H9 (cell line): ENCODE measurements at regions not wholly inside any gene's neighbourhood (a gene's known extent, or its start where the extent isn't known, plus 50 kb on each side); places are given as distances from the start of the nearest gene placed in this dataset.

Source experiments
- DNase-seq: peaks from one replicate; pipeline ENCODE4 v3.0.0-alpha.2; 2017
- H2AFZ ChIP-seq: one replicate; pipeline ENCODE4 v1.6.1; 2013; ENCODE audit warnings: mild to moderate bottlenecking, low read length, control low read depth, moderate library complexity
- H2AK5ac ChIP-seq: 2 replicates; pipeline ENCODE4 v1.6.1; 2013; ENCODE audit warnings: low read length, control low read depth, mixed read lengths; ENCODE audit not compliant: insufficient read length
- H2BK120ac ChIP-seq: one replicate; pipeline ENCODE4 v1.6.1; 2013; ENCODE audit warnings: low read depth, mild to moderate bottlenecking, low read length, control low read depth, inconsistent platforms; ENCODE audit not compliant: poor library complexity, severe bottlenecking
- H2BK12ac ChIP-seq: 2 replicates; pipeline ENCODE4 v1.6.1; 2013; ENCODE audit warnings: low read length, control low read depth, mixed read lengths, low read depth; ENCODE audit not compliant: insufficient read length
- H2BK15ac ChIP-seq: 2 replicates; pipeline ENCODE4 v1.6.1; 2013; ENCODE audit warnings: low read depth, low read length, control low read depth
- H2BK20ac ChIP-seq: one replicate; pipeline ENCODE4 v1.6.1; 2013; ENCODE audit warnings: low read depth, mild to moderate bottlenecking, low read length, control low read depth, inconsistent platforms; ENCODE audit not compliant: poor library complexity, severe bottlenecking
- H2BK5ac ChIP-seq: 2 replicates; pipeline ENCODE4 v1.6.1; 2013; ENCODE audit warnings: low read length, control low read depth, mixed read lengths; ENCODE audit not compliant: insufficient read length
- H3K14ac ChIP-seq: 2 replicates; pipeline ENCODE4 v1.6.1; 2013; ENCODE audit warnings: low read length, control low read depth; ENCODE audit not compliant: insufficient read depth
- H3K18ac ChIP-seq: 2 replicates; pipeline ENCODE4 v1.6.1; 2013; ENCODE audit warnings: low read depth, mild to moderate bottlenecking, mixed read lengths, low read length, control low read depth; ENCODE audit not compliant: insufficient read length
- H3K23ac ChIP-seq: 2 replicates; pipeline ENCODE4 v1.6.1; 2013; ENCODE audit warnings: low read length, control low read depth, mixed read lengths, low read depth; ENCODE audit not compliant: insufficient read length
- H3K23me2 ChIP-seq: 2 replicates; pipeline ENCODE4 v1.6.1; 2013; ENCODE audit warnings: low read depth, mild to moderate bottlenecking, mixed read lengths, low read length, control low read depth; ENCODE audit not compliant: insufficient read length, poor library complexity, severe bottlenecking
- H3K27ac ChIP-seq: 2 replicates; pipeline ENCODE4 v1.5.1; 2013; ENCODE audit warnings: low read length, control low read depth, mixed read lengths, low read depth; ENCODE audit not compliant: insufficient read length
- H3K27me3 ChIP-seq: 2 replicates; pipeline ENCODE4 v1.6.1; 2013; ENCODE audit warnings: low read length, control low read depth, inconsistent platforms; ENCODE audit not compliant: insufficient read depth
- H3K4ac ChIP-seq: 2 replicates; pipeline ENCODE4 v1.6.1; 2013; ENCODE audit warnings: low read depth, mild to moderate bottlenecking, control low read depth, inconsistent platforms, low read length, moderate library complexity
- H3K4me1 ChIP-seq: 2 replicates; pipeline ENCODE4 v1.6.1; 2013; ENCODE audit warnings: low read length, control low read depth, inconsistent platforms; ENCODE audit not compliant: insufficient read depth
- H3K4me2 ChIP-seq: 2 replicates; pipeline ENCODE4 v1.6.1; 2013; ENCODE audit warnings: low read length, control low read depth, mixed read lengths; ENCODE audit not compliant: insufficient read length, insufficient read depth
- H3K56ac ChIP-seq: 2 replicates; pipeline ENCODE4 v1.6.1; 2013; ENCODE audit warnings: low read depth, mild to moderate bottlenecking, mixed read lengths, low read length, control low read depth; ENCODE audit not compliant: insufficient read length
- H3K79me1 ChIP-seq: 2 replicates; pipeline ENCODE4 v1.6.1; 2013; ENCODE audit warnings: low read depth, mild to moderate bottlenecking, moderate library complexity, low read length, control low read depth, inconsistent platforms; ENCODE audit not compliant: insufficient read depth, poor library complexity, severe bottlenecking
- H3K79me2 ChIP-seq: 2 replicates; pipeline ENCODE4 v1.6.1; 2013; ENCODE audit warnings: low read length, control low read depth, inconsistent platforms; ENCODE audit not compliant: insufficient read depth
- H3K9ac ChIP-seq: 2 replicates; pipeline ENCODE4 v1.6.1; 2013; ENCODE audit warnings: low read length, control low read depth, mixed read lengths; ENCODE audit not compliant: insufficient read length; ENCODE audit errors: extremely low read depth
- H3K9me3 ChIP-seq: one replicate; pipeline ENCODE4 v1.6.1; 2013; ENCODE audit warnings: low read depth, low read length, inconsistent platforms; ENCODE audit not compliant: control insufficient read depth
- H3T11ph ChIP-seq: one replicate; pipeline ENCODE4 v1.6.1; 2013; ENCODE audit warnings: mild to moderate bottlenecking, low read length, control low read depth, inconsistent platforms
- H4K20me1 ChIP-seq: one replicate; pipeline ENCODE4 v1.6.1; 2013; ENCODE audit not compliant: control insufficient read depth, insufficient read length, insufficient read depth
- H4K5ac ChIP-seq: 2 replicates; pipeline ENCODE4 v1.6.1; 2013; ENCODE audit warnings: low read depth, mild to moderate bottlenecking, mixed read lengths, low read length, control low read depth; ENCODE audit not compliant: insufficient read length
- H4K8ac ChIP-seq: replicated peaks from 2 replicates; pipeline ENCODE4 v1.6.1; 2013; ENCODE audit warnings: low read length, control low read depth, mixed read lengths, low read depth; ENCODE audit not compliant: insufficient read length
- H4K91ac ChIP-seq: 2 replicates; pipeline ENCODE4 v1.6.1; 2013; ENCODE audit warnings: low read depth, mild to moderate bottlenecking, moderate library complexity, mixed read lengths, low read length, control low read depth; ENCODE audit not compliant: insufficient read length
- H3K27ac Mint-ChIP-seq, 3 experiments: 2 replicates in 2 of 3; 3 replicates in 1 of 3; pipeline ENCODE4 v1.8.0; 2020 to 2021; ENCODE audit warnings: mixed read lengths in 3 of 3, mild to moderate bottlenecking in 1 of 3, moderate library complexity in 1 of 3
- H3K27me3 Mint-ChIP-seq: 2 replicates; pipeline ENCODE4 v1.8.0; 2021; ENCODE audit warnings: low read depth, mild to moderate bottlenecking, moderate library complexity, mixed read lengths
- H3K36me3 Mint-ChIP-seq, 3 experiments: 2 replicates in 2 of 3; 3 replicates in 1 of 3; pipeline ENCODE4 v1.8.0; 2020 to 2021; ENCODE audit warnings: low read depth in 3 of 3, mixed read lengths in 3 of 3; ENCODE audit not compliant: insufficient read depth in 1 of 3
- H3K4me1 Mint-ChIP-seq, 2 experiments: 2 replicates each; pipeline ENCODE4 v1.8.0; 2020; ENCODE audit warnings: mixed read lengths in 2 of 2
- H3K4me3 Mint-ChIP-seq, 2 experiments: 2 replicates in 1 of 2; 3 replicates in 1 of 2; pipeline ENCODE4 v1.8.0; 2020 to 2021; ENCODE audit warnings: mild to moderate bottlenecking in 2 of 2, mixed read lengths in 2 of 2, moderate library complexity in 1 of 2
- H3K9me3 Mint-ChIP-seq, 2 experiments: 2 replicates in 1 of 2; 3 replicates in 1 of 2; pipeline ENCODE4 v1.8.0; 2020; ENCODE audit warnings: mild to moderate bottlenecking in 2 of 2, mixed read lengths in 2 of 2, moderate library complexity in 1 of 2
- WGBS: extraction: QIAGEN DNeasy Blood & Tissue Kit; methylation state at CpG from one replicate; pipeline ENCODE4 v1.1.7; 2013; ENCODE audit warnings: missing lambda C conversion rate, low lambda C conversion rate, mixed read lengths; ENCODE audit not compliant: insufficient read length; ENCODE audit errors: extremely low coverage; 5-methylcytosine and 5-hydroxymethylcytosine counted together
- TF ChIP-seq, protein P1 (sequence below): fragments of 200-600 bp; sonication (generic); conservative IDR thresholded peaks from 3 replicates; pipeline ENCODE4 v1.8.0; 2021; ENCODE audit warnings: antibody characterized with exemption, mild to moderate bottlenecking

DNA sequence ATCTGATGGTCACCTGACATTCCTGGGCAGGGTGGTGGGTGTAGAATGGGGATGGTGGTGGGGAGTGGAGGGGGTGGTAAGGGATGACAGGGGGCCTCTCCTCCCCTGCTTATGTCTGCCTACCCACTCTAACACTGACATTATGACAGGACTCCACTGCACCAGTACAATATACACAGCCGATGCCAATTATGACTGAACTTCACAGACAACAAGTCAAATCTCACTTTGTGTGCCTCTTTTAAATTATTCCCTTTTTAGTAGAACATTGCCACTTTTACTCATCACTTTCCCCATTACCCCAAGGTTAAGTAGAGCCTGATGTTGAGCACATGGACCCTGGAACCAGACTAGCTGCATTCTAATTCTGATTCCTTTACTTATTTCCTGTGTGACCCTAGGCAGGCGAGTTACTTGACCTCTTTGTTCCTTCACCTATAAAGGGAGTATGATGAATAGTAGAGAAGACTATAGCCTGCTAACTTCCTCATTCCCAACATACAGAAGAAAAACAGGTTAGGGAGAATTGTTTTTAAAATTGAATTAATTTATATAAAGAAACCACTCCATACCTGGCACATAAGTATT lies 464.7 kb downstream of the DMRT2 start:
- H4K5ac ChIP-seq = no peak overlapping the region
- H3K4me1 ChIP-seq = no peaks in the 10 kb centered on the region
- H3K9me3 ChIP-seq = no peaks in the 10 kb centered on the region
- Mint-ChIP-seq H3K27ac (no peak overlapping the region), H3K4me3 (no peak overlapping the region), H3K9me3 (peaks cover 23 to 41% of the 10 kb centered on the region in 2 experiments), H3K27me3 (peaks cover 2% of the 10 kb centered on the region; the same call in 1 of the 2 replicates), H3K4me1 (peaks cover 0 to 3% of the 10 kb centered on the region in 2 experiments; a peak in 2 of 4 replicates), H3K36me3 (peaks cover 0 to 8% (median 0%) of the 10 kb centered on the region in 3 experiments; a peak in 2 of 7 replicates)
- no peak overlapping the region for H2AK5ac ChIP-seq
- no peak overlapping the region for H2BK5ac ChIP-seq
- H3K23me2 ChIP-seq = no peaks in the 10 kb centered on the region
- no peaks in the 10 kb centered on the region for H3K79me1 ChIP-seq
- no peak overlapping the region for H3K27ac ChIP-seq
- no peak overlapping the region for H3K56ac ChIP-seq
- H3K14ac ChIP-seq = no peak overlapping the region
- no peak for DNase-seq
- H3K23ac ChIP-seq = no peak overlapping the region
- no peak overlapping the region for H3K9ac ChIP-seq
- no peak overlapping the region for H2BK15ac ChIP-seq
- H3K4ac ChIP-seq = no peak overlapping the region
- no peak overlapping the region for H2BK120ac ChIP-seq
- no peaks in the 10 kb centered on the region for H3K79me2 ChIP-seq
- no peak overlapping the region for H4K91ac ChIP-seq
- no peak overlapping the region for H2AFZ ChIP-seq
- H4K20me1 ChIP-seq = no peaks in the 10 kb centered on the region
- no CpG with 5 or more reads among the region's 2 CpGs for whole genome bisulfite sequencing
- no peak overlapping the region for H4K8ac ChIP-seq
- no peaks in the 10 kb centered on the region for H3K27me3 ChIP-seq
- H2BK20ac ChIP-seq = no peak overlapping the region
- no peak overlapping the region for H3K18ac ChIP-seq
- no peak overlapping the region for H3K4me2 ChIP-seq
- no peak overlapping the region for H3T11ph ChIP-seq
- TF ChIP-seq, protein P1, sequence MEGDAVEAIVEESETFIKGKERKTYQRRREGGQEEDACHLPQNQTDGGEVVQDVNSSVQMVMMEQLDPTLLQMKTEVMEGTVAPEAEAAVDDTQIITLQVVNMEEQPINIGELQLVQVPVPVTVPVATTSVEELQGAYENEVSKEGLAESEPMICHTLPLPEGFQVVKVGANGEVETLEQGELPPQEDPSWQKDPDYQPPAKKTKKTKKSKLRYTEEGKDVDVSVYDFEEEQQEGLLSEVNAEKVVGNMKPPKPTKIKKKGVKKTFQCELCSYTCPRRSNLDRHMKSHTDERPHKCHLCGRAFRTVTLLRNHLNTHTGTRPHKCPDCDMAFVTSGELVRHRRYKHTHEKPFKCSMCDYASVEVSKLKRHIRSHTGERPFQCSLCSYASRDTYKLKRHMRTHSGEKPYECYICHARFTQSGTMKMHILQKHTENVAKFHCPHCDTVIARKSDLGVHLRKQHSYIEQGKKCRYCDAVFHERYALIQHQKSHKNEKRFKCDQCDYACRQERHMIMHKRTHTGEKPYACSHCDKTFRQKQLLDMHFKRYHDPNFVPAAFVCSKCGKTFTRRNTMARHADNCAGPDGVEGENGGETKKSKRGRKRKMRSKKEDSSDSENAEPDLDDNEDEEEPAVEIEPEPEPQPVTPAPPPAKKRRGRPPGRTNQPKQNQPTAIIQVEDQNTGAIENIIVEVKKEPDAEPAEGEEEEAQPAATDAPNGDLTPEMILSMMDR = no peak
- H2BK12ac ChIP-seq = no peak overlapping the region
